GM23338 (cell line): ENCODE measurements at regions not wholly inside any gene's neighbourhood (a gene's known extent, or its start where the extent isn't known, plus 50 kb on each side); places are given as distances from the start of the nearest gene placed in this dataset.

Source experiments
- ATAC-seq: fragments of 200-7000 bp; cut with Tn5 transposase; 3 replicates; pipeline ENCODE4 v1.9.1; 2020
- DNase-seq: peaks from one replicate; pipeline ENCODE4 v3.0.0-alpha.2; 2015; ENCODE audit warnings: low spot score
- H2AFZ ChIP-seq: fragments of 200-600 bp; sonication (generic); 2 replicates; pipeline ENCODE4 v1.8.0; 2016; ENCODE audit warnings: antibody characterized with exemption, mild to moderate bottlenecking, moderate library complexity
- H3F3A ChIP-seq: fragments of 200-600 bp; sonication (generic); replicated peaks from 2 replicates; pipeline ENCODE4 v1.8.0; 2017; ENCODE audit warnings: antibody characterized with exemption, mixed run types, low read depth
- H3K27ac ChIP-seq: fragments of 200-600 bp; sonication (generic); 2 replicates; pipeline ENCODE4 v1.6.1; 2016; ENCODE audit warnings: low read depth
- H3K27me3 ChIP-seq: fragments of 200-600 bp; sonication (generic); 2 replicates; pipeline ENCODE4 v1.8.0; 2016; ENCODE audit warnings: mild to moderate bottlenecking, mixed run types, moderate library complexity; ENCODE audit not compliant: insufficient read depth
- H3K36me3 ChIP-seq: fragments of 200-600 bp; sonication (generic); 2 replicates; pipeline ENCODE4 v1.8.0; 2016; ENCODE audit warnings: mild to moderate bottlenecking; ENCODE audit not compliant: insufficient read depth
- H3K4me1 ChIP-seq: fragments of 200-600 bp; sonication (generic); 2 replicates; pipeline ENCODE4 v1.8.0; 2016; ENCODE audit warnings: mild to moderate bottlenecking, moderate library complexity; ENCODE audit not compliant: insufficient read depth
- H3K4me2 ChIP-seq: fragments of 200-600 bp; sonication (generic); 2 replicates; pipeline ENCODE4 v1.7.1; 2017; ENCODE audit warnings: mixed run types
- H3K4me3 ChIP-seq: fragments of 200-600 bp; sonication (generic); 2 replicates; pipeline ENCODE4 v1.6.1; 2016; ENCODE audit warnings: mixed run types
- H3K79me2 ChIP-seq: fragments of 200-600 bp; sonication (generic); replicated peaks from 2 replicates; pipeline ENCODE4 v1.8.0; 2017; ENCODE audit warnings: mild to moderate bottlenecking; ENCODE audit not compliant: insufficient read depth
- H3K9me2 ChIP-seq: fragments of 200-600 bp; sonication (generic); 2 replicates; pipeline ENCODE4 v1.8.0; 2017; ENCODE audit not compliant: insufficient read depth
- H4K20me1 ChIP-seq: fragments of 200-600 bp; sonication (generic); replicated peaks from 2 replicates; pipeline ENCODE4 v1.8.0; 2017; ENCODE audit warnings: mild to moderate bottlenecking; ENCODE audit not compliant: insufficient read depth
- H3K27ac Mint-ChIP-seq: 2 replicates; pipeline ENCODE4 v1.8.0; 2020; ENCODE audit warnings: inconsistent platforms, mild to moderate bottlenecking, moderate library complexity, mixed read lengths
- H3K27me3 Mint-ChIP-seq: 3 replicates; pipeline ENCODE4 v1.8.0; 2022; ENCODE audit warnings: low read depth, mild to moderate bottlenecking, moderate library complexity, mixed read lengths, inconsistent platforms; ENCODE audit not compliant: insufficient read depth, poor library complexity
- H3K36me3 Mint-ChIP-seq: 3 replicates; pipeline ENCODE4 v1.8.0; 2021; ENCODE audit warnings: low read depth, mild to moderate bottlenecking, inconsistent platforms, moderate library complexity, mixed read lengths
- H3K4me1 Mint-ChIP-seq: 3 replicates; pipeline ENCODE4 v1.8.0; 2020; ENCODE audit warnings: mild to moderate bottlenecking, inconsistent platforms, mixed read lengths
- H3K4me3 Mint-ChIP-seq: 3 replicates; pipeline ENCODE4 v1.8.0; 2021; ENCODE audit warnings: moderate library complexity, mild to moderate bottlenecking, inconsistent platforms, mixed read lengths
- H3K9me3 Mint-ChIP-seq: 3 replicates; pipeline ENCODE4 v1.8.0; 2020; ENCODE audit warnings: moderate library complexity, mild to moderate bottlenecking, inconsistent platforms, mixed read lengths
- ETS1 ChIP-seq: IDR thresholded peaks from 2 replicates; pipeline ENCODE4 v1.6.1; 2016; ENCODE audit warnings: antibody characterized with exemption
- JUNB ChIP-seq: IDR thresholded peaks from one replicate; pipeline ENCODE4 v1.6.1; 2016; ENCODE audit warnings: antibody characterized with exemption; ENCODE audit not compliant: unreplicated experiment
- REST ChIP-seq: IDR thresholded peaks from one replicate; pipeline ENCODE4 v1.6.1; 2018; ENCODE audit warnings: antibody characterized with exemption; ENCODE audit not compliant: unreplicated experiment
- STAT1 ChIP-seq: IDR thresholded peaks from one replicate; pipeline ENCODE4 v1.6.1; 2016; ENCODE audit warnings: antibody characterized with exemption; ENCODE audit not compliant: unreplicated experiment
- ZNF462 ChIP-seq: fragments of 250-450 bp; sonication (Bioruptor Pico); IDR thresholded peaks from 2 replicates; pipeline ENCODE4 v1.5.0; 2020; ENCODE audit warnings: mild to moderate bottlenecking, moderate library complexity

- TF ChIP-seq ZNF462 (CRISPR knock-in tag), result no peak
- no peak for TF ChIP-seq STAT1
- no peak for TF ChIP-seq JUNB
- no peak for TF ChIP-seq ETS1
Measured at GRCh38 chr7:27382307-27382706, 139.7 kb downstream of the EVX1 start (continued).

GRCh38 chr7:27386581-27386980 lies 144.0 kb downstream of the EVX1 start:
- no peaks in the 10 kb centered on the region for H3K4me1 Mint-ChIP-seq
- no peaks in the 10 kb centered on the region for H3K79me2 ChIP-seq
- H3K4me2 ChIP-seq, result no peak overlapping the region
- no peak for DNase-seq
- no peak overlapping the region for H3K27ac Mint-ChIP-seq
- H3K4me1 ChIP-seq, result no peaks in the 10 kb centered on the region
- H3K27me3 Mint-ChIP-seq, result peaks cover 2% of the 10 kb centered on the region
- no peaks in the 10 kb centered on the region for H3K36me3 Mint-ChIP-seq
- H3K9me2 ChIP-seq, result no peaks in the 10 kb centered on the region
- H2AFZ ChIP-seq, result no peak overlapping the region
- no peaks in the 10 kb centered on the region for H3K36me3 ChIP-seq
- H3F3A ChIP-seq, result no peaks in the 10 kb centered on the region
- H3K9me3 Mint-ChIP-seq, result no peaks in the 10 kb centered on the region
- no peak overlapping the region for H3K27ac ChIP-seq
- H3K27me3 ChIP-seq, result no peaks in the 10 kb centered on the region
- no peak overlapping the region for H3K4me3 Mint-ChIP-seq
- no peak overlapping the region for H3K4me3 ChIP-seq
- no peaks in the 10 kb centered on the region for H4K20me1 ChIP-seq
- ATAC-seq, result no peak
- TF ChIP-seq ZNF462 (CRISPR knock-in tag) (no peak), REST (no peak)
